GM21737 (cell line): ENCODE measurements at regions not wholly inside any gene's neighbourhood (a gene's known extent, or its start where the extent isn't known, plus 50 kb on each side); places are given as distances from the start of the nearest gene placed in this dataset.
"Not testable (repeated sequence)": the region's sequence is repeated elsewhere in the genome, so short reads cannot be mapped to it uniquely, and the experiment has no call there.

Experiments used
- ATAC-seq: cut with Tn5 transposase; IDR thresholded peaks from one replicate; pipeline ENCODE4 v1.9.1; 2021; ENCODE audit warnings: mild to moderate bottlenecking, moderate library complexity; ENCODE audit not compliant: unreplicated experiment

DNA sequence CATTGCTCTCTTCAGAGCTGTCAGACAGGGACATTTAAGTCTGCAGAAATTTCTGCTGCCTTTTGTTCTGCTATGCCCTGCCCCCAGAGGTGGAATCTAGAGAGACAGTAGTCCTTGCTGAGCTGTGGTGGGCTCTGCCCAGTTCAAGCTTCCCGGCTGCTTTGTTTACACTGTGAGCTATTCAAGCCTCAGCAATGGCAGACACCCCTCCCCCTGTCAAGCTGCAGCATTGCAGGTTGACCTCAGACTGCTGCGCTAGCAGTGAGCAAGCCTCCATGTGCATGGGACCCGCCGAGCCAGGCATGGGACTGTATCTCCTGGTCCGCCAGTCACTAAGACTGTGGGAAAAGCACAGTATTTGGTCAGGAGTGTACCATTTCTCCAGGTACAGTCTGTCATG lies 53.6 kb upstream of the MAPK10 start:
- not testable (repeated sequence) for ATAC-seq

DNA sequence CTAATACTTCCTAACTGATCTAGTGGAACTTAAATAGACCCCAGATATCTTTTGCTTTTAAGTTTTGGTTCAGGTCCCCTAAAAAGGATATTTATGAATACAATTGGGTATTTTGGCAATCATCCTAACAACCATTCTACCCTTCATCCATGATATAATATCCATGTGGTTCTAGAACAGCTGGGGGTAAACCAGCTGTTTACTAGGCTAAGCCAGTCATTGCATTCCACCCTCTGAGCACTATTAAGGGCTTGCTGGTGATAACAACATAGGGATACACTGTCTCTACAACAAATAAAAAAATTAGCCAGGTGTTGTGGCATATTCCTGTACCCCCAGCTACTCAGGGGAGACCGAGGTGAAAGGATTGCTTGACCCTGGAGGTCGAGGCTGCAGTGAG lies 54.8 kb upstream of the MAPK10 start:
- no peak for ATAC-seq

- no peak for ATAC-seq
Observed at GRCh38 chr4:86416081-86416480, 56.2 kb upstream of the MAPK10 start.

DNA sequence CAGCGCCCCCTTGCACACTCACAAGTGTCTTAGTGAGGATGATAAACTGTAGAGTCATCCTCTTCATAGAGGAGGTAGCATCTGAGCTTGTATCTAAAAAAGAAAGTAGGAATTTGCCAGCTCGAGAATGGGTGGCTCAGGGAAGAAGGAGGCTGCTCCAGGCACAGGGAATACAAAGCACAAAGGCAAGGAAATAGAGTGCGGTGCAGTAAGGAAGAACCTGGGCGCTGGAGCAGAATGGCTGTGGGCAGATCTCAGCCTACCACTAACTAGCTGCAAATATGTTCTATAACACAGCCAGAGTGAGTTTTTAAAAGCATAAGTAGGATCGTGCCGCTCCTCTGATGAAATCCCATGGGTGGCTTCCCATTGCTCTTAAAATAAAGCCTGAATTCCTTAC lies 61.6 kb upstream of the MAPK10 start:
- no peak for ATAC-seq

DNA sequence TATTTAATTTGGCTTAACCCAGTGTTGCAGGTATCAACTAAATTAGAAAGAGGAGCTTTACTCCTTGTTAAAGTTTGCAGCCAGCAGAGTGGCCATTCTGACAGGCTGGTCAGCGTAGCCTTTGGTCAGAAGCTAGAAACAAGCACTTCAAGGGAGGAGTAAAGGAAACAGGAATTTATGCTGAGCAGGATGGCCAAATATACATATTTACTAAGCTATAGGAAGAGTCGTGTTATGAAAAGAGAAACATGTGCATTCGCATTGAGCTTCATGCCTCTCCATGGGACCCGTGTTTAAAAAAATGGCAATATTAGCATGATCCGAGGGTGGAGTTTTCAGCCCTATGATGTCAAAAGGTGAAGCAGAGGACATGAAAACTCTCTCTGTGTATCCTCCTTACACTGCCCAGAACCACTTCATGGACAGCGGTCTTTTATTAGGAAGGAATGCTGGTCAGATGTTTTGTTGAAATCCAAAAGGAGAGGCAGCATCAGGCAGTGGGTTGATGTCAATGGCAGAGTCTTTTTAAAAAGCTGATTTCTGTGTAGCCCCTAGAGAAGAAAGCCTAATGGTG lies 71.8 kb upstream of the MAPK10 start:
- no peak for ATAC-seq

DNA sequence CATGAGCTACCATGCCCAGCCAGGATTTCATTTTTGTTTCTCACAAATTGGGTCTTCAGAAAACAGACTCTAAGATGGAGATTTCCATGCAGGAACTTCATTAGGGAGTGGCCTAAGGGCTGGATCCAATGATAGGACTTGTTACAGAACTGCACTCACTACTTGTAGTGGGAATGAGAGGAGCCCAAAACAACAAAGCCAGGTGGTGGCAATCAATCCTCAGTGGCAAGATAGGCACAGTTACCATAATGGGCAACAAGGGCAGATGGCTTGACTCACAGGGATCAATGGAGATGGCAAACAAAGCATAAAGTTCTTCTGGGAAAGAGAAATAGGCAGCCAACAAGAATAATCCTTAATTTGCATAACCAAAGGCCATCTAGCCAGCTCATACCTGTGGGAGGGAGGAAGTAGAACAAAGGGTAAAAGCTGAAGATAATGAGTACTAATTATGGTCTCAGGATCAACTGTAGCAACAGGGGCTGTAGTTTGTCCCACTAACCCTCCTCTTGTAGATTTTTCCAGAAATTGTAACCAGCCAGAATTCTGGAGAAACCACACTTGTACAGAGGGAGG lies 72.8 kb upstream of the MAPK10 start:
- ATAC-seq: no peak

- no peak for ATAC-seq
Observed at GRCh38 chr4:86439293-86439692, 79.4 kb upstream of the MAPK10 start.

DNA sequence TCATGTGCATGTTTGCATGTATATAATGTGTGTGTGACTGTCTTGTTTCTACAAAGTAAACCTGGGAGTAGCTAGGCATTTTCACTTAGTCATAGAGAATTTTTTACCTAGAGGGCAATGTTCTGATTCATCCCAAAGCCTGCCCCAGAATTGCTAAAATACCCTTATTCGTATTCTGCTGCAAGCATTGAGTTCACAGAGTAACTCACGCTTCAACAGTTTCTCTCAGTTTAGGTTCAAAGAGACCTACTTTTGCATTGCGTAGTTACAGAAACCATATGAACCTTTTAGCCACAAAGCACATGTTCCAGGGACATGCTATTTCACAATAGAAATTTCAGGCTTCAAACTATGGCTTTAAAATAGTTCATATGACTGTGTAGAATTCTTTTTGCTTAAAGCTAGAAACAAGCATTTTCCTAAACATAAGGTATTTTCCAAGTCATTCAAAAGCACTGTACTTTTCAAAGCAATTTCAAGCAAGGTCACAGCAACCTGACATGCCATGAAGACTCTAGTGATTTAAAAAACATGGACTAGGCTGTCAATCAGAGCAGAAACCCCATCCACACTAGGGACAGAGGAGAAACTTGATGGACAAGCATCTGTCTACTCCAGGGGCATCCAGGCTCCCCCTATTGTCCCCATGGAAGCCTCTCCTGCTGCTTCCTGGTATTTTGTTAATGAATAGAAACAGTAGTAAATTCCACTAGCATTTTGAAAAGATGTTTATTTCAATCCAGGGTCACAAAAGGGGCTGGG lies 81.5 kb upstream of the MAPK10 start:
- ATAC-seq: no peak

GRCh38 chr4:86442881-86443280 lies 83.0 kb upstream of the MAPK10 start:
- no peak for ATAC-seq

GRCh38 chr4:86443495-86443894 lies 83.6 kb upstream of the MAPK10 start:
- ATAC-seq: no peak

DNA sequence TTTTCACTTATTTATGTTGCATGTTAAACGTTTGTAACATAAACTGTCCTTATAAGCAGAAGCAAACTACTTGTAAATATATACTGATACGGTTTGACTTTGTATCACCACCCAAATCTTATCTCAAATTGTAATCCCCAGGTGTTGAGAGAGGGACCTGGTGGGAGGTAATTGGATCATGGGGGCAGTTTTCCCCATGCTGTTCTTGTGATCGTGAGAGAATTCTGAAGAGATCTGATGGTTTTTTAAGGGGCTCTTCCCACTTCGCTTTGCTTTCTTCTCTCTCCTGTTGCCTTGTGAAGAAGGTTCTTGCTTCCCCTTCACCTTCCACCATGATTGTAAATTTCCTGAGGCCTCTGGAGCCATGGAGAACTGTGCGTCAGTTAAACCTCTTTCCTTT lies 87.1 kb upstream of the MAPK10 start:
- ATAC-seq: no peak

DNA sequence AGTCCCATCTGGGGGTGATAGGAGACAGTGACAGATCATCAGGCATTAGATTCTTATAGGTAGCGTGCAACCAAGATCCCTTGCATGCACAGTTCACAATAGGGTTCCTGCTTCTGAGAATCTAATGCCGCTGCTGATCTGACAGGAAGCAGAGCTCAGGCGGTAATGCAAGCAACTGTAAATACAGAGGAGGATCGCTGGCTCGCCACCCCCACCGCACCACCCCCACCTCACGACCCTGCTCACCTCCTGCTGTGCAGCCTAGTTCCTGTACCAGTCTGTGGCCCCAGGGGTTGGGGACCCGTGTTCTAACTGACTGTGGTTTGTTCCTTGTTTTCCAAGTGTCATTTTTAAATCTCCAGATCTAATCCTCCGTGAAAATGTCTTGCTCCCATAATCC lies 89.0 kb upstream of the MAPK10 start:
- no peak for ATAC-seq

DNA sequence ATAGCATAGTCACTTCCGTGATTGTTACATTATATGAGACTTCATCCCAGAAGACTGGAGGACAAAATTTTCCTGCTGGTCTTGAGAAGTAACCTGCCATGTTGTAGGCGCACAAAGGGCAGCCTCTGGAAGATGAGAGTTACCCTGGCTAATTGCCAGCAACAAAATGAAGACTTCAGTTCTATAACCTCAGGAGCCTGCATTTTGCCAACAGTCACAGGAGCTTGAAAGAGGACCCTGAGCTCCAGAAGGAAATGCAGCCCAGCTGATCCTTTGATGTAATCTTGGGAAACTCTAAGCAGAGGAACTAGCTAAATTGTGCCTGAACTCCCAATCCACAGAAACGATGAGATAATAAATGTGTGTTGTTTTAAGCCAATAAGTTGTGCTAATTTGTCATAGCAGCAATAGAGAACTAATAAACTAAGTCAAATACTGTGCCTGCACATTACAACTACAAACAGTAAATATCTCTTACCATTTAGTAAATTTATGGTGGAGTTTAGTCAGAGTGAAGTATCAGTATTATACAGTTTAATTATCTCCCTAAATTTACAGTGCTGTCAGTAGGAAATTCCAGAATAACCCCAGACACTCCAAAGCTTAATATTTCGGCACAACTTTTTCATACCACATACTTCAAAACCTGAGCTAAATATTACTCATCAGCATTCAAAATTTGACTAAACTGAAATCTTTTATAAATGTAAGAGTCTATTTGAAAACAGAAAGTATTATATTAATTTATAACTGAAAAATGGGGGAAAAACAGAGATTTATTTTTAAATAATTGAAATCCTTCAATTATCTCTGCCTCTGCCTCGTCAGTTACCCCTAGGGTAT lies 90.1 kb upstream of the MAPK10 start:
- no peak for ATAC-seq

GRCh38 chr4:86450861-86451260 lies 91.0 kb upstream of the MAPK10 start:
- no peak for ATAC-seq

GRCh38 chr4:86451560-86452330 lies 91.9 kb upstream of the MAPK10 start:
- no peak for ATAC-seq

- no peak for ATAC-seq
Observed at GRCh38 chr4:86452422-86452891, 92.6 kb upstream of the MAPK10 start.

GRCh38 chr4:86452924-86453531 lies 93.2 kb upstream of the MAPK10 start:
- no peak for ATAC-seq

DNA sequence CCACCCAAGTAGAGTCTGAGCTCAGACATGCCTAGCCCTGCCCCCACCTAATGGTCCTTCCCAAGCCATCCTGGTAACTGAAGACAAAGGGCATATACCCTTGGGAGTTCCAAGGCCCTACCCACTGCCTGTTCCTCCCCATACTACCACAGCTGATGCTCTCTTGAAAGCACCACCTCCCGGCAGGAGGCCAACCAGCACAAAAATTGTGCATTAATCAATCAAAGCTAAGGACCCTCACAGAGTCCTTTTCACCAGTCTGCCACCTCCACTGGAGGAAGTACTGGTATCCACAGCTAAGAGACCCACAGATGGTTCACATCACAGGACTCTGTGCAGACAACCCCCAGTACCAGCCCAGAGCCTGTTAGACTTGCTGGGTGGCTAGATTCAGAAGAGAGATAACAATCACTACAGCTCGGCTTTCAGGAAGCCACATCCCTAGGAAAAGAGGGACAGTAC lies 93.8 kb upstream of the MAPK10 start:
- not testable (repeated sequence) for ATAC-seq

DNA sequence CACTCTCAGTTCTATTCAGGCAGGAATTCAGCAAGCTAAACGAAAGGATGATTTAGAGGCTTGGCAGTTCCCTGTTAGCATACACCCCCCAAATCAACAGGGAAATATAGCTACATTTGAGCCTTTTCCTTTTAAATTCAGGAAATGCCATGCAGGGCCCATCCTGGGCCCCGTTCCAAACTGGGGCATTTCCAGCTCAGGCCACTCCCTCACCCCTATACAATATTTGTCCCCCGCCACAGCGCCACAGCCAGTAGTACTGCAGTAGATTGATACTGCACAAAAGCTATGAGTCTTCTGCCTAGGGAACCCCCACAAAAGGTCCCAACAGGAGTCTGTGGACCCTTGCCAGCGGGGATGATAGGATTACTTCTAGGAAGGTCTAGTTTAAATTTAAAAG lies 102.0 kb upstream of the MAPK10 start:
- no peak for ATAC-seq

DNA sequence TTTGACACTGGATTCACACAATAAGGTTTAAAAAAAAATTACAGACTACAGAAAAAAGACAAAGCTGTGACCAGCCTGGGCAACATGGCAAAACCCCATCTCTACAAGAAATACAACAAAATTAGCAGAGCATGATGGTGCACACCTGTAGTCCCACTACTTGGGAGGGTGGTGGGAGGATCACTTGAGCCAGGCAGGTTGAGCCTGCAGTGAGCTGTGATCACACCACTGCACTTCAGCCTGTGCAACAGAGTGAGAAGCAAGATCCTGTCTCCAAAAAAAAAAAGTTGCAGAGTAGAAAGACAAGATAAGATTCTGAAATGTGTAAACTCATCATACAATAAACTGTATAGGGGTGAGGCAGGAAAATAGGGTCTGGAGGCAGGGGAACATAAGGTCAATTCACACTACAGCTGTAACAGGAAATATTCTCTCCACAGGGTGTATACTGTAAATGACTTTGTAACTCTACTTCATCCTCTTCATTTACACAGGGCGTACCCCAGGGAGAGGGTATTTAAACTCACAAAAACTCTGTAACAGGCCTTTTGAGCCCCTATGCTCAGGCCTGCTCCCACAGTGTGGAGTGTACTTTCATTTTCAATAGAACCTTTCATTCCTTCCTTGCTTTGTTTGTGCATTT lies 112.6 kb upstream of the MAPK10 start:
- ATAC-seq: no peak
